Ishikawa (cell line): ENCODE measurements at regions not wholly inside any gene's neighbourhood (a gene's known extent, or its start where the extent isn't known, plus 50 kb on each side); places are given as distances from the start of the nearest gene placed in this dataset.

Experiments
- CEBPB ChIP-seq: IDR thresholded peaks from 2 replicates; pipeline ENCODE4 v1.6.1; 2012
- CREB1 ChIP-seq: IDR thresholded peaks from 2 replicates; pipeline ENCODE4 v1.6.1; 2012; ENCODE audit warnings: low read depth
- EGR1 ChIP-seq: IDR thresholded peaks from 2 replicates; pipeline ENCODE4 v1.6.1; 2012
- RAD21 ChIP-seq: IDR thresholded peaks from 2 replicates; pipeline ENCODE4 v1.6.1; 2012; ENCODE audit warnings: low read depth
- TAF1 ChIP-seq: IDR thresholded peaks from 2 replicates; pipeline ENCODE4 v1.6.1; 2012; ENCODE audit warnings: low read depth, mild to moderate bottlenecking
- TF ChIP-seq, protein P1 (sequence below): IDR thresholded peaks from 2 replicates; pipeline ENCODE4 v1.6.1; 2012
- TF ChIP-seq, protein P2 (sequence below): IDR thresholded peaks from 2 replicates; pipeline ENCODE4 v1.6.1; 2012; ENCODE audit warnings: low read depth, mild to moderate bottlenecking

DNA sequence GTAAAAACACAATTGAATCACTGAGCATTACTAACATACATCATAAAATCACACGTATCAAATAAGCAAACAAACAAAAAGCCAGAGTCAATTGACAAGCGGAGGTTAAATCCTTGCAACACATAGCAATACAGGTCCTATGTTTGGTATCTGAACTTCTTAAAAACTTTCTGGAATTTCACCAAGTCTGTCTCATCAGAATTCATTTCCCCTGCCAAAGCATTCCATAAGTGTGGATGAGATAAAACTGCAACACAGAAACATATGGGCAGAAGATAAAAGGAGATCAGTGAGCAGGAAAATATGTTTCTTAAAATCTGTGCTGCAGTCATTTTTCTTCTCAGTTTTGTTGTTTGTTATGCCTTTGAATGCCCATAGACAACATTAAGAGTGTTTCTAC is 1155.5 kb downstream of the TBL1XR1 start:
- TF ChIP-seq, protein P1, sequence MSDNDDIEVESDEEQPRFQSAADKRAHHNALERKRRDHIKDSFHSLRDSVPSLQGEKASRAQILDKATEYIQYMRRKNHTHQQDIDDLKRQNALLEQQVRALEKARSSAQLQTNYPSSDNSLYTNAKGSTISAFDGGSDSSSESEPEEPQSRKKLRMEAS: no peak
- TF ChIP-seq, protein P2, sequence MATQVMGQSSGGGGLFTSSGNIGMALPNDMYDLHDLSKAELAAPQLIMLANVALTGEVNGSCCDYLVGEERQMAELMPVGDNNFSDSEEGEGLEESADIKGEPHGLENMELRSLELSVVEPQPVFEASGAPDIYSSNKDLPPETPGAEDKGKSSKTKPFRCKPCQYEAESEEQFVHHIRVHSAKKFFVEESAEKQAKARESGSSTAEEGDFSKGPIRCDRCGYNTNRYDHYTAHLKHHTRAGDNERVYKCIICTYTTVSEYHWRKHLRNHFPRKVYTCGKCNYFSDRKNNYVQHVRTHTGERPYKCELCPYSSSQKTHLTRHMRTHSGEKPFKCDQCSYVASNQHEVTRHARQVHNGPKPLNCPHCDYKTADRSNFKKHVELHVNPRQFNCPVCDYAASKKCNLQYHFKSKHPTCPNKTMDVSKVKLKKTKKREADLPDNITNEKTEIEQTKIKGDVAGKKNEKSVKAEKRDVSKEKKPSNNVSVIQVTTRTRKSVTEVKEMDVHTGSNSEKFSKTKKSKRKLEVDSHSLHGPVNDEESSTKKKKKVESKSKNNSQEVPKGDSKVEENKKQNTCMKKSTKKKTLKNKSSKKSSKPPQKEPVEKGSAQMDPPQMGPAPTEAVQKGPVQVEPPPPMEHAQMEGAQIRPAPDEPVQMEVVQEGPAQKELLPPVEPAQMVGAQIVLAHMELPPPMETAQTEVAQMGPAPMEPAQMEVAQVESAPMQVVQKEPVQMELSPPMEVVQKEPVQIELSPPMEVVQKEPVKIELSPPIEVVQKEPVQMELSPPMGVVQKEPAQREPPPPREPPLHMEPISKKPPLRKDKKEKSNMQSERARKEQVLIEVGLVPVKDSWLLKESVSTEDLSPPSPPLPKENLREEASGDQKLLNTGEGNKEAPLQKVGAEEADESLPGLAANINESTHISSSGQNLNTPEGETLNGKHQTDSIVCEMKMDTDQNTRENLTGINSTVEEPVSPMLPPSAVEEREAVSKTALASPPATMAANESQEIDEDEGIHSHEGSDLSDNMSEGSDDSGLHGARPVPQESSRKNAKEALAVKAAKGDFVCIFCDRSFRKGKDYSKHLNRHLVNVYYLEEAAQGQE: no peak
- no peak for TF ChIP-seq RAD21
- TF ChIP-seq EGR1: no peak
- TF ChIP-seq CEBPB: no peak
- no peak for TF ChIP-seq CREB1
- no peak for TF ChIP-seq TAF1
